Esophagus muscularis mucosa (tissue), 4 donors: ENCODE measurements at regions not wholly inside any gene's neighbourhood (a gene's known extent, or its start where the extent isn't known, plus 50 kb on each side); places are given as distances from the start of the nearest gene placed in this dataset.

Source experiments
- DNase-seq: peaks from one replicate; pipeline ENCODE4 v3.0.0-alpha.2; 2017; ENCODE audit errors: extremely low spot score
- H3K27ac ChIP-seq, 4 donors: fragments of 200-600 bp; sonication (generic); replicated peaks in 1 of 4; 1 replicate in 3 of 4; 2 replicates in 1 of 4; pipeline ENCODE4 v1.5.1; 2016 to 2019; ENCODE audit warnings: mild to moderate bottlenecking in 1 of 4
- H3K27me3 ChIP-seq, 4 donors: fragments of 200-600 bp; sonication (generic); one replicate each; pipeline versions ENCODE4 v1.5.1 to v1.6.0; 2016 to 2019
- H3K36me3 ChIP-seq, 4 donors: fragments of 200-600 bp; sonication (generic); one replicate each; pipeline ENCODE4 v1.5.1; 2016 to 2019
- H3K4me1 ChIP-seq, 4 donors: fragments of 200-600 bp; sonication (generic); one replicate each; pipeline ENCODE4 v1.5.1; 2016 to 2019
- H3K4me3 ChIP-seq, 4 donors: fragments of 200-600 bp; sonication (generic); 1 replicate in 2 of 4; 2 replicates in 2 of 4; pipeline ENCODE4 v1.5.1; 2016 to 2019; ENCODE audit warnings: mild to moderate bottlenecking in 4 of 4, moderate library complexity in 1 of 4
- H3K9me3 ChIP-seq, 4 donors: fragments of 200-600 bp; sonication (generic); 1 replicate in 3 of 4; 2 replicates in 1 of 4; pipeline ENCODE4 v1.5.1; 2016 to 2019
- EP300 ChIP-seq: sonication (generic); formaldehyde crosslinking; IDR thresholded peaks from one replicate; pipeline ENCODE4 v1.6.1; 2017; ENCODE audit warnings: antibody characterized with exemption
- POLR2A ChIP-seq: fragments of 450-650 bp; IDR thresholded peaks from one replicate; pipeline ENCODE4 v1.6.1; 2017; ENCODE audit warnings: antibody characterized with exemption, moderate library complexity, mild to moderate bottlenecking, low read depth
- POLR2AphosphoS5 ChIP-seq, 2 donors: sonication (generic); formaldehyde crosslinking; IDR thresholded peaks; one replicate each; pipeline ENCODE4 v1.6.1; 2017; ENCODE audit warnings: antibody characterized with exemption in 2 of 2
- WGBS: methylation state at CpG from one replicate; pipeline ENCODE4 v1.1.5; 2018; 5-methylcytosine and 5-hydroxymethylcytosine counted together
- intact Hi-C: fragments of 100-400 bp; cut with DNase I; formaldehyde crosslinking; loops from one replicate; pipeline ENCODE4 v1.15.1; 2023
- TF ChIP-seq, protein P1 (sequence below), 3 experiments: fragments of 200-600 bp in 2 of 3; fragments of 450-650 bp in 1 of 3; sonication (generic) in 2 of 3; IDR thresholded peaks; one replicate each; pipeline ENCODE4 v1.5.1; 2017 to 2019; ENCODE audit warnings: antibody characterized with exemption in 3 of 3, mild to moderate bottlenecking in 2 of 3, moderate library complexity in 1 of 3

- 73% methylated on average over 2 of the region's 2 CpGs for WGBS
- peaks cover 0 to 8% (median 3%) of the 10 kb centered on the region in 4 donors for H3K4me1 ChIP-seq
- no peaks in the 10 kb centered on the region for H3K27me3 ChIP-seq
- DNase-seq: no peak
- no peak overlapping the region for H3K4me3 ChIP-seq
- intact Hi-C loops: no loop called here
- no peaks in the 10 kb centered on the region for H3K9me3 ChIP-seq
- no peak overlapping the region for H3K27ac ChIP-seq
- no peaks in the 10 kb centered on the region for H3K36me3 ChIP-seq
- TF ChIP-seq, protein P1, sequence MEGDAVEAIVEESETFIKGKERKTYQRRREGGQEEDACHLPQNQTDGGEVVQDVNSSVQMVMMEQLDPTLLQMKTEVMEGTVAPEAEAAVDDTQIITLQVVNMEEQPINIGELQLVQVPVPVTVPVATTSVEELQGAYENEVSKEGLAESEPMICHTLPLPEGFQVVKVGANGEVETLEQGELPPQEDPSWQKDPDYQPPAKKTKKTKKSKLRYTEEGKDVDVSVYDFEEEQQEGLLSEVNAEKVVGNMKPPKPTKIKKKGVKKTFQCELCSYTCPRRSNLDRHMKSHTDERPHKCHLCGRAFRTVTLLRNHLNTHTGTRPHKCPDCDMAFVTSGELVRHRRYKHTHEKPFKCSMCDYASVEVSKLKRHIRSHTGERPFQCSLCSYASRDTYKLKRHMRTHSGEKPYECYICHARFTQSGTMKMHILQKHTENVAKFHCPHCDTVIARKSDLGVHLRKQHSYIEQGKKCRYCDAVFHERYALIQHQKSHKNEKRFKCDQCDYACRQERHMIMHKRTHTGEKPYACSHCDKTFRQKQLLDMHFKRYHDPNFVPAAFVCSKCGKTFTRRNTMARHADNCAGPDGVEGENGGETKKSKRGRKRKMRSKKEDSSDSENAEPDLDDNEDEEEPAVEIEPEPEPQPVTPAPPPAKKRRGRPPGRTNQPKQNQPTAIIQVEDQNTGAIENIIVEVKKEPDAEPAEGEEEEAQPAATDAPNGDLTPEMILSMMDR (IDR thresholded peaks at IDR 0.05): no peak
- TF ChIP-seq POLR2AphosphoS5 (IDR thresholded peaks at IDR 0.05): no peak
- no peak for TF ChIP-seq EP300
- no peak for TF ChIP-seq POLR2A
Observed at GRCh38 chr6:141028791-141029280, 1103.9 kb upstream of the GJE1 start.

GRCh38 chr6:141026504-141026903 lies 1106.2 kb upstream of the GJE1 start:
- Histone ChIP-seq H3K9me3 (peaks cover 0 to 3% (median 0%) of the 10 kb centered on the region in 4 donors), H3K27me3 (no peaks in the 10 kb centered on the region), H3K27ac (no peak overlapping the region), H3K4me3 (no peak overlapping the region), H3K36me3 (no peaks in the 10 kb centered on the region), H3K4me1 (no peaks in the 10 kb centered on the region)
- TF ChIP-seq, protein P1 (IDR thresholded peaks at IDR 0.05): no peak
- TF ChIP-seq POLR2A (no peak), EP300 (no peak), POLR2AphosphoS5 (IDR thresholded peaks at IDR 0.05) (no peak)
- intact Hi-C loops: no loop called here
- no peak for DNase-seq
- WGBS: 79% methylated on average over 1 of the region's 1 CpG

DNA sequence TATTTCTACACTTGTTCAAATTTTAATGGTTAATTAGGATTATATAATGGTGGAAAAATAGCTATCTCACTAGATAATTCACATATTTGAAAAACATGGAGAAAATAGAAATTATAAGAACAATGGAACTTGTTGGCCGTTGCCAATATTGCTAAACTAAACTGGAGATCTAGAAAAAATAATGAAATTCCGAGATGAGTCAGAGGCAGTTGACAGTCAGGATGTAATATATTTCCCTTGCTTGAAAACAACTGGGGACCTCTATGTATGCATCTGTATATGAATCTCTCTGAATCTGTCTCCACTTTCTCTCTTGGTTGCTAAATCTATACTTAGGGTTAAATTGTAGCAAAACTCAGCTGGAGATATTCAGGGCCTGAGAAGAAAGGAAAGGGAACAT lies 1108.2 kb upstream of the GJE1 start:
- Histone ChIP-seq H3K27me3 (no peaks in the 10 kb centered on the region), H3K4me3 (no peak overlapping the region), H3K36me3 (no peaks in the 10 kb centered on the region), H3K27ac (no peak overlapping the region), H3K4me1 (no peaks in the 10 kb centered on the region), H3K9me3 (peaks cover 0 to 3% (median 0%) of the 10 kb centered on the region in 4 donors)
- 82% methylated on average over 2 of the region's 2 CpGs for WGBS
- TF ChIP-seq POLR2AphosphoS5 (IDR thresholded peaks at IDR 0.05) (no peak), EP300 (no peak), POLR2A (no peak)
- TF ChIP-seq, protein P1 (IDR thresholded peaks at IDR 0.05): no peak
- intact Hi-C loops: no loop called here
- no peak for DNase-seq

GRCh38 chr6:141017941-141018340 lies 1114.8 kb upstream of the GJE1 start:
- WGBS: 87% methylated on average over 5 of the region's 5 CpGs
- H3K36me3 ChIP-seq: no peaks in the 10 kb centered on the region
- H3K4me1 ChIP-seq: no peaks in the 10 kb centered on the region
- TF ChIP-seq, protein P1 (IDR thresholded peaks at IDR 0.05): no peak
- H3K9me3 ChIP-seq: peaks cover 0 to 3% (median 0%) of the 10 kb centered on the region in 4 donors
- no peaks in the 10 kb centered on the region for H3K27me3 ChIP-seq
- intact Hi-C loops: no loop called here
- no peak overlapping the region for H3K4me3 ChIP-seq
- DNase-seq: no peak
- no peak overlapping the region for H3K27ac ChIP-seq

- Histone ChIP-seq H3K27me3 (no peaks in the 10 kb centered on the region), H3K9me3 (no peaks in the 10 kb centered on the region), H3K27ac (no peak overlapping the region), H3K4me3 (no peak overlapping the region), H3K4me1 (no peaks in the 10 kb centered on the region), H3K36me3 (no peaks in the 10 kb centered on the region)
- intact Hi-C loops: no loop called here
- WGBS: 80% methylated on average over 2 of the region's 2 CpGs
- DNase-seq: no peak
- TF ChIP-seq, protein P1 (IDR thresholded peaks at IDR 0.05): no peak
- no peak for TF ChIP-seq POLR2A
- no peak for TF ChIP-seq POLR2AphosphoS5 (IDR thresholded peaks at IDR 0.05)
- TF ChIP-seq EP300: no peak
Observed at GRCh38 chr6:141000917-141001316, 1131.8 kb upstream of the GJE1 start.
